Muscle of leg (tissue), 3 donors: ENCODE measurements at regions not wholly inside any gene's neighbourhood (a gene's known extent, or its start where the extent isn't known, plus 50 kb on each side); places are given as distances from the start of the nearest gene placed in this dataset.

ENCODE experiments used
- DNase-seq: peaks from one replicate; pipeline ENCODE4 v3.0.0; 2013
- H3K27ac ChIP-seq: one replicate; pipeline ENCODE4 v1.5.1; 2013; ENCODE audit warnings: mild to moderate bottlenecking, low read length, control low read depth
- H3K27me3 ChIP-seq: one replicate; pipeline ENCODE4 v1.6.1; 2013; ENCODE audit warnings: low read length; ENCODE audit not compliant: control insufficient read depth, insufficient read depth
- H3K36me3 ChIP-seq: one replicate; pipeline ENCODE4 v1.6.1; 2013; ENCODE audit warnings: low read length; ENCODE audit not compliant: control insufficient read depth, insufficient read depth
- H3K4me1 ChIP-seq: one replicate; pipeline ENCODE4 v1.6.1; 2013; ENCODE audit warnings: low read length; ENCODE audit not compliant: control insufficient read depth, insufficient read depth
- H3K4me3 ChIP-seq: one replicate; pipeline ENCODE4 v1.5.1; 2013; ENCODE audit warnings: low read length, control low read depth
- H3K9me3 ChIP-seq: replicated peaks from 2 replicates; pipeline ENCODE4 v1.6.1; 2013; ENCODE audit warnings: low read depth, low read length; ENCODE audit not compliant: control insufficient read depth
- WGBS: methylation state at CpG from one replicate; pipeline ENCODE4 v1.1.5; 2013; ENCODE audit warnings: missing lambda C conversion rate; ENCODE audit not compliant: insufficient coverage; 5-methylcytosine and 5-hydroxymethylcytosine counted together

DNA sequence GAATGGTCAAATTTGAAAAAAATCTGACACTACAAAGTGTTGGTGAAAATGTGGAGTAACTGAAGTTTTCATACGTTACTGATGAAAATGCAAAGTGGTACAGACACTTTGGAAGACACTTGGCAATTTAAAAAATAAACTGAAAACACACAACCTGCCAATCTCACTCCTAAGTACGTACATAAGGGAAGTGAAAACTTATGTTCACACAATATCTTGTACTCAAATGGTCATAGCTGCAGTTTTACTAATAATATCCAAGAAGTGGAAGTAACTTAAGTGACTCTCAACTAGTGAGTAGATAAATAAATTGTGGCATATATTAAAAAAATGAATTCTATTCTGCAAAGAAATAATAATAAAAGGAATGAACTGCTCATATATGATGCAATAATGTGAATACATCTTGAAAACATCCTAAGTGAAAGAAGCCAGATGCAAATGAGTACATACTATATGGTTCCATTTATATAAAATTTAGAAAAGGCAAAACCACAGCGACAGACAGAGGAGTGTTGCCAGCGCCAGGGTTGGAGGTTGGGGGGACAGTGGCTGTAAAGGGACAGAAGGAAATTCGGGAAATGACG lies 198.2 kb downstream of the ERMARD start:
- Histone ChIP-seq H3K27me3 (peaks cover 6% of the 10 kb centered on the region), H3K4me1 (no peaks in the 10 kb centered on the region), H3K4me3 (no peak overlapping the region), H3K27ac (no peak overlapping the region), H3K36me3 (no peaks in the 10 kb centered on the region), H3K9me3 (no peaks in the 10 kb centered on the region)
- WGBS: no CpG with 5 or more reads among the region's 6 CpGs
- no peak for DNase-seq

GRCh38 chr6:169946971-169947370 lies 195.5 kb downstream of the ERMARD start:
- Histone ChIP-seq H3K9me3 (peaks cover 4% of the 10 kb centered on the region), H3K27ac (no peak overlapping the region)
- no CpG with 5 or more reads among the region's 1 CpG for WGBS

GRCh38 chr6:169945117-169945516 lies 193.7 kb downstream of the ERMARD start:
- H3K27ac ChIP-seq: no peak overlapping the region
- no peak for DNase-seq
- H3K4me3 ChIP-seq: no peak overlapping the region
- peaks cover 4% of the 10 kb centered on the region for H3K9me3 ChIP-seq
- WGBS: 71% methylated on average over 1 of the region's 3 CpGs
- peaks cover 23% of the 10 kb centered on the region for H3K27me3 ChIP-seq
- no peaks in the 10 kb centered on the region for H3K36me3 ChIP-seq
- peaks cover 7% of the 10 kb centered on the region for H3K4me1 ChIP-seq

More at GRCh38 chr6:169946971-169947370, 195.5 kb downstream of the ERMARD start:
- DNase-seq: no peak
- Histone ChIP-seq H3K27me3 (peaks cover 9% of the 10 kb centered on the region), H3K4me1 (no peaks in the 10 kb centered on the region), H3K4me3 (no peak overlapping the region), H3K36me3 (no peaks in the 10 kb centered on the region)

- Histone ChIP-seq H3K27me3 (peaks cover 28% of the 10 kb centered on the region), H3K27ac (no peak overlapping the region), H3K4me1 (peaks cover 7% of the 10 kb centered on the region), H3K36me3 (no peaks in the 10 kb centered on the region), H3K4me3 (no peak overlapping the region), H3K9me3 (peaks cover 4% of the 10 kb centered on the region)
- no peak for DNase-seq
These were observed 193.0 kb downstream of the ERMARD start for GRCh38 chr6:169944415-169944814.

- peaks cover 28% of the 10 kb centered on the region for H3K27me3 ChIP-seq
- H3K4me3 ChIP-seq: no peak overlapping the region
- H3K27ac ChIP-seq: no peak overlapping the region
- H3K9me3 ChIP-seq: peaks cover 4% of the 10 kb centered on the region
- H3K36me3 ChIP-seq: no peaks in the 10 kb centered on the region
- H3K4me1 ChIP-seq: peaks cover 7% of the 10 kb centered on the region
- no peak for DNase-seq
These were observed 192.6 kb downstream of the ERMARD start for GRCh38 chr6:169944061-169944337.

DNA sequence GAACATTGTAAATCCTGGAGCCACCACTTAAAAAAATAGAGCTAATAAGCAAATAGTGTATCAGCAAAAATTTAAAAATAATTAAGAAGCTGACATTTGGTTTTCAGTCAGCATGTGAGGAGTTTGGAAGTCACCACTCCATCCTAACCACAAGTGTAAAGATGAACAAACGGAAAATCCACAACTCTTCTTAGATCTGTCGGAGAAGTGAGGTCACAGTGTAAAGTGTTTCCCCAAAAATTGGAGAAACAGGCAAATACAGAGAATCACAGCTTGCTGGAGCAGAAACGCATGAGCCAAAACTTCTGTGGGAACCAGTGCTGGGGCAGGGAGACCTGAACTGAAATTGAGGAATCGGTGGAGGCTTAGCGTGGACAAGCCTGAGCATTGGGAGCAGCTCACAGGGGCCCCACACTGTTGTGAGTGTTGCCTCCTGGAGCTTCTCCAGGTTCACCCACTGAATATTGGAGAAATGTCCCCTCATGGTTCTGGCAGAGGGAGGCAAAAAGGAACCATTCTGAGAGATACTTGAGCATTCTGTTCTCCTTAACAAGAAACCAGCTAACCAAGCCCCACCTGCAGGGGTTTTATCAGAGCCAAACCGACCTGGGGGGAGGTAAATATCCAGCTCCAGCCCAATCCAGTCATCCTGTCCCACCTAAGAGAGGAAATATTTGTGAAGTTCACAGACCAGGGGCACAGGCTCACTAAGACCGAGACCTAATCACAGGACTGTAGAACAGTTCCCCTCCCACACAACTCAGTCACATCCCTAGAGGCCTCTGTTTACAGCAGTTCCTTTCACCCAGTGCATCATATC lies 192.0 kb downstream of the ERMARD start:
- peaks cover 4% of the 10 kb centered on the region for H3K9me3 ChIP-seq
- no peak for DNase-seq
- H3K4me3 ChIP-seq: no peak overlapping the region
- no peaks in the 10 kb centered on the region for H3K36me3 ChIP-seq
- no peak overlapping the region for H3K27ac ChIP-seq
- H3K27me3 ChIP-seq: peaks cover 31% of the 10 kb centered on the region
- peaks cover 7% of the 10 kb centered on the region for H3K4me1 ChIP-seq
- WGBS: 86% methylated on average over 3 of the region's 7 CpGs

DNA sequence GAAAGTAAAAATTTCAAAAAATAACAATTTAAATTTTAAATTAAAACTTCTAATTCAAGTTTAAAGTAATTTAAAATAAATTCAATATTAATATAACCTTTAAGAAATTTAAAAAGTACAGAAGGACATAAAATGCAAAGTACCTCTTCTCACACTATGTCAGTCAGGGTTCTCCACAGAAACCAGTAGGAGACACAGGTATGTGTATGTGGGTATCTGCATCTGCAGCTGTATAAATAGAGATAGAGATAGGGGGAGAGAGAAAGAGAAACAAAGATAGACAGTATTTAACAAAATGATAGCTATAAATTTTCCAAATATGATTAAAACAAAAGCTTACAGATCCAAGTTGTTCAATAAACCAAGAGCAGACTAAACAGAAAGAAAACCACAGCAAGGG lies 190.8 kb downstream of the ERMARD start:
- no peak overlapping the region for H3K4me3 ChIP-seq
- peaks cover 42% of the 10 kb centered on the region for H3K27me3 ChIP-seq
- H3K4me1 ChIP-seq: peaks cover 7% of the 10 kb centered on the region
- no peak overlapping the region for H3K27ac ChIP-seq
- H3K36me3 ChIP-seq: no peaks in the 10 kb centered on the region
- no peak for DNase-seq
- peaks cover 4% of the 10 kb centered on the region for H3K9me3 ChIP-seq

- DNase-seq: peak; percentile 57
These were observed 189.3 kb downstream of the ERMARD start for GRCh38 chr6:169940481-169941271.

GRCh38 chr6:169939554-169940164 lies 188.2 kb downstream of the ERMARD start:
- no peak for DNase-seq
- H3K4me1 ChIP-seq: peaks cover 18% of the 10 kb centered on the region
- no peaks in the 10 kb centered on the region for H3K36me3 ChIP-seq
- no peak overlapping the region for H3K27ac ChIP-seq
- WGBS: 89% methylated on average over 31 of the region's 32 CpGs
- H3K27me3 ChIP-seq: peaks cover 44% of the 10 kb centered on the region
- H3K4me3 ChIP-seq: no peak overlapping the region
- peaks cover 4% of the 10 kb centered on the region for H3K9me3 ChIP-seq

More at GRCh38 chr6:169940481-169941271, 189.3 kb downstream of the ERMARD start:
- Histone ChIP-seq H3K36me3 (no peaks in the 10 kb centered on the region), H3K4me3 (no peak overlapping the region), H3K9me3 (peaks cover 4% of the 10 kb centered on the region), H3K4me1 (peaks cover 8% of the 10 kb centered on the region), H3K27ac (no peak overlapping the region), H3K27me3 (peaks cover 48% of the 10 kb centered on the region)
- 26% methylated on average over 17 of the region's 26 CpGs for WGBS

DNA sequence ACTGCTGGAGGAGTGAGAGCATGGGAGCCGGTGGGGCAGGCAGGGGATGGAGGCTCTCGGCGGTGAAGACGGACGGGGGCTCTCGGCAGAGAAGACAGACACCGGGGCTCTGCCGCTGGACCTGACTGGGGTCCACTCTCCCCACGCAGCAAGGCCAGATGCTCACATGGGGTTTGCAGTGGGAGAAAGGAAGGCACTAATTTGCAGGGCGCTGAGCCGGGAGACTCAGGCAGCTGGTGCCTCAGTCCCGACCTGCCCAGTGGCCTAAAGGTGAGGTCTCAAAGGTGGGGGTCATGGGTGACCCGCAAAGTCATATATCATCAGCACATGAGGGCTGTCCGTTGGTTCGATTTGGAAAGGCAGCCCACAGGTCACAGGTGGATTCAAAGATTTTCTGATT lies 187.3 kb downstream of the ERMARD start:
- Histone ChIP-seq H3K27ac (no peak overlapping the region), H3K27me3 (peaks cover 43% of the 10 kb centered on the region), H3K36me3 (no peaks in the 10 kb centered on the region), H3K4me3 (no peak overlapping the region), H3K4me1 (peaks cover 27% of the 10 kb centered on the region), H3K9me3 (peaks cover 2% of the 10 kb centered on the region)
- DNase-seq: no peak
- 63% methylated on average over 15 of the region's 15 CpGs for WGBS
